ENCODE measurements at regions not wholly inside any gene's neighbourhood (a gene's known extent, or its start where the extent isn't known, plus 50 kb on each side); places are given as distances from the start of the nearest gene placed in this dataset.

GRCh38 chr5:2432076-2432920 is 319.2 kb downstream of the IRX2 start:
- TF ChIP-seq CTCF (IDR thresholded peaks at IDR 0.05; ENCODE audit: low read depth, low read length), result no peak
- no peak for TF ChIP-seq EZH2phosphoT487 (IDR thresholded peaks at IDR 0.05; ENCODE audit: low read depth)

All from OCI-LY3 (cell line).